Keratinocyte (primary cell): ENCODE measurements at regions not wholly inside any gene's neighbourhood (a gene's known extent, or its start where the extent isn't known, plus 50 kb on each side); places are given as distances from the start of the nearest gene placed in this dataset.

Source experiments
- DNase-seq: peaks from one replicate; pipeline ENCODE4 v3.0.0-alpha.2; 2011; ENCODE audit warnings: low read depth, missing footprints, low spot score
- FAIRE-seq: peaks from 2 replicates; lab custom pipeline; 2011; peaks lifted over from hg19 to GRCh38; lab: Jason Lieb, UNC
- H2AFZ ChIP-seq: 2 replicates; pipeline ENCODE4 v1.6.0; 2012; ENCODE audit warnings: low read length, control low read depth, inconsistent platforms; ENCODE audit not compliant: control insufficient read depth
- H3K27ac ChIP-seq: 2 replicates; pipeline ENCODE4 v1.5.1; 2011; ENCODE audit warnings: low read length; ENCODE audit not compliant: control insufficient read depth, insufficient read depth
- H3K27me3 ChIP-seq: 3 replicates; pipeline ENCODE4 v1.6.0; 2011; ENCODE audit warnings: low read length; ENCODE audit not compliant: control insufficient read depth, insufficient read depth; ENCODE audit errors: extremely low read depth
- H3K36me3 ChIP-seq, 2 experiments: 2 replicates in 1 of 2; 3 replicates in 1 of 2; pipeline ENCODE4 v1.5.1; 2011; ENCODE audit warnings: low read length in 2 of 2, mild to moderate bottlenecking in 1 of 2; ENCODE audit not compliant: control insufficient read depth in 2 of 2, insufficient read depth in 2 of 2; ENCODE audit errors: extremely low read depth in 1 of 2
- H3K4me1 ChIP-seq: 3 replicates; pipeline ENCODE4 v1.5.1; 2011; ENCODE audit warnings: low read length; ENCODE audit not compliant: control insufficient read depth, insufficient read depth; ENCODE audit errors: extremely low read depth
- H3K4me2 ChIP-seq: 3 replicates; pipeline ENCODE4 v1.6.0; 2011; ENCODE audit warnings: low read depth, low read length; ENCODE audit not compliant: control insufficient read depth, insufficient read depth; ENCODE audit errors: extremely low read depth
- H3K4me3 ChIP-seq, 3 experiments: fragments of 200-600 bp in 1 of 3; sonication (generic) in 1 of 3; 2 replicates in 2 of 3; 3 replicates in 1 of 3; pipeline ENCODE4 v1.5.1; 2011 to 2016; ENCODE audit warnings: low read length in 3 of 3, mild to moderate bottlenecking in 3 of 3, control low read depth in 2 of 3, inconsistent platforms in 1 of 3, low read depth in 1 of 3, mixed read lengths in 1 of 3, mixed run types in 1 of 3, moderate library complexity in 1 of 3; ENCODE audit not compliant: control insufficient read depth in 2 of 3, insufficient read depth in 2 of 3; ENCODE audit errors: extremely low read depth in 1 of 3
- H3K79me2 ChIP-seq: 2 replicates; pipeline ENCODE4 v1.6.0; 2012; ENCODE audit warnings: low read length; ENCODE audit not compliant: control insufficient read depth, insufficient read depth
- H3K9ac ChIP-seq: 3 replicates; pipeline ENCODE4 v1.6.0; 2011; ENCODE audit warnings: low read length; ENCODE audit not compliant: control insufficient read depth, insufficient read depth; ENCODE audit errors: extremely low read depth
- H3K9me1 ChIP-seq: 3 replicates; pipeline ENCODE4 v1.6.0; 2011; ENCODE audit warnings: low read length; ENCODE audit not compliant: control insufficient read depth, insufficient read depth; ENCODE audit errors: extremely low read depth
- H3K9me3 ChIP-seq: 2 replicates; pipeline ENCODE4 v1.5.1; 2012; ENCODE audit warnings: low read depth, low read length; ENCODE audit not compliant: control insufficient read depth
- H4K20me1 ChIP-seq: 3 replicates; pipeline ENCODE4 v1.6.0; 2011; ENCODE audit warnings: low read length; ENCODE audit not compliant: control insufficient read depth, insufficient read depth; ENCODE audit errors: extremely low read depth
- EZH2 ChIP-seq: IDR thresholded peaks from one replicate; pipeline ENCODE4 v1.6.1; 2012; ENCODE audit warnings: inconsistent platforms, mild to moderate bottlenecking, low read length, moderate library complexity
- dilution Hi-C: fragments of 300-500 bp; cut with MboI; formaldehyde crosslinking; loops from one replicate; pipeline ENCODE4 v1.7.0; 2020; ENCODE audit warnings: low sequenced_read_pairs; ENCODE audit not compliant: extremely low pct_ligation_motif_present
- TF ChIP-seq, protein P1 (sequence below), 3 experiments: IDR thresholded peaks in 1 of 3; conservative IDR thresholded peaks in 1 of 3; optimal IDR thresholded peaks in 1 of 3; 2 replicates in 2 of 3; 3 replicates in 1 of 3; pipeline versions ENCODE3 to v1.5.1; 2011; ENCODE audit warnings: low read length in 3 of 3, mild to moderate bottlenecking in 3 of 3, moderate library complexity in 2 of 3, control low read depth in 1 of 3, inconsistent platforms in 1 of 3; ENCODE audit not compliant: insufficient read depth in 2 of 3; ENCODE audit errors: extremely low read depth in 1 of 3

DNA sequence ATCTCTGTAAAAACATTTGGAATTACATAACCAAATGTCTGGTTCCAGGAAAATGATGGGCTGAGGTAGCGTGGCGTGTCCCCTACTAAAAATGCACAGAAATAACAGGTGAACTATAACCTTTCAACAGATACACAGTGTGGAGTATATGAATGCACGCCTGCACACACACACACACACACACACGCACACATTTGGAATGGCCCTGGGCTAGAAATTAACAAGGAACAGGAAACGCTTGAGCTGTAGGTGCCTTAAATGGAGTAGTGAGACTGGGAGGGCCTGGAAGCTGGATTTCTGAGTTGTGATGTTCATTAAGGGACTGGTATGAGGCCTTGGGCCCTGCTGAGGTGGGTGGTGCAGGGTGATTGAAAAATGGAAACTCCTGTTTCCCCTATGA, 246.5 kb upstream of the C1orf174 start:
- Histone ChIP-seq H3K36me3 (no peaks in the 10 kb centered on the region), H3K9me3 (peaks cover 10% of the 10 kb centered on the region), H3K9me1 (no peaks in the 10 kb centered on the region), H3K9ac (no peak overlapping the region), H4K20me1 (no peaks in the 10 kb centered on the region), H3K4me3 (no peak overlapping the region), H2AFZ (no peak overlapping the region), H3K79me2 (no peaks in the 10 kb centered on the region), H3K27me3 (no peaks in the 10 kb centered on the region), H3K27ac (no peak overlapping the region), H3K4me1 (no peaks in the 10 kb centered on the region), H3K4me2 (no peak overlapping the region)
- dilution Hi-C loops = loop anchor here (5.0 kb wide), 1 partner anchor 64 kb away; no protein-coding TSS in a partner anchor
- DNase-seq (no peak), FAIRE-seq (no peak)
- TF ChIP-seq EZH2 = no peak
- TF ChIP-seq, protein P1, sequence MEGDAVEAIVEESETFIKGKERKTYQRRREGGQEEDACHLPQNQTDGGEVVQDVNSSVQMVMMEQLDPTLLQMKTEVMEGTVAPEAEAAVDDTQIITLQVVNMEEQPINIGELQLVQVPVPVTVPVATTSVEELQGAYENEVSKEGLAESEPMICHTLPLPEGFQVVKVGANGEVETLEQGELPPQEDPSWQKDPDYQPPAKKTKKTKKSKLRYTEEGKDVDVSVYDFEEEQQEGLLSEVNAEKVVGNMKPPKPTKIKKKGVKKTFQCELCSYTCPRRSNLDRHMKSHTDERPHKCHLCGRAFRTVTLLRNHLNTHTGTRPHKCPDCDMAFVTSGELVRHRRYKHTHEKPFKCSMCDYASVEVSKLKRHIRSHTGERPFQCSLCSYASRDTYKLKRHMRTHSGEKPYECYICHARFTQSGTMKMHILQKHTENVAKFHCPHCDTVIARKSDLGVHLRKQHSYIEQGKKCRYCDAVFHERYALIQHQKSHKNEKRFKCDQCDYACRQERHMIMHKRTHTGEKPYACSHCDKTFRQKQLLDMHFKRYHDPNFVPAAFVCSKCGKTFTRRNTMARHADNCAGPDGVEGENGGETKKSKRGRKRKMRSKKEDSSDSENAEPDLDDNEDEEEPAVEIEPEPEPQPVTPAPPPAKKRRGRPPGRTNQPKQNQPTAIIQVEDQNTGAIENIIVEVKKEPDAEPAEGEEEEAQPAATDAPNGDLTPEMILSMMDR (optimal IDR thresholded peaks at IDR 0.05 in 1 of 3, IDR thresholded peaks at IDR 0.05 in 1 of 3, conservative IDR thresholded peaks at IDR 0.05 in 1 of 3; ENCODE audit: extremely low read depth in 1 of 3, insufficient read depth in 2 of 3, low read length in 3 of 3) = no peak

DNA sequence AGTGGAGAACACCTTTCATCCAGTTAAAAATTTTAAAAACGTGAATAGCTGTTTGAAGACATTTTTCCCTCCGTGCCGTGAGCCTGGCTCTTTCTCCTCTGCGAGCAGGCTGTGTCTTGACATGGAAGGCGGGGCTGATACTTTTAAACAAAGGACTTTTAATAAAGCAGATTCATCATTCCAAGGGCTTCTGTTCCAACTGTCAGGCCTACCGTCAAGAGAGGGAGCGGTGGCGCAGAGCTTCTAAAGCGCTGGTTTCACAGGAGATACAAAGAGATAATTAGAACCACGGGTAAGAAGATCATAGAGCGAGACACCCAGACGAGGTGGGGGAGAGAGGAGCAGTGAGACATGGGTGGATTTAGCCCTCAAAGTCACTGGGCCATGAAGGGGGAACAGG, 247.4 kb upstream of the C1orf174 start:
- Histone ChIP-seq H3K4me3 (no peak overlapping the region), H4K20me1 (no peaks in the 10 kb centered on the region), H3K9me1 (no peaks in the 10 kb centered on the region), H3K9me3 (peaks cover 8% of the 10 kb centered on the region), H3K4me2 (no peak overlapping the region), H3K27me3 (no peaks in the 10 kb centered on the region), H3K4me1 (no peaks in the 10 kb centered on the region), H3K9ac (no peak overlapping the region), H3K27ac (no peak overlapping the region), H3K79me2 (no peaks in the 10 kb centered on the region), H2AFZ (no peak overlapping the region), H3K36me3 (no peaks in the 10 kb centered on the region)
- no peak for TF ChIP-seq EZH2
- TF ChIP-seq, protein P1 (optimal IDR thresholded peaks at IDR 0.05 in 1 of 3, IDR thresholded peaks at IDR 0.05 in 1 of 3, conservative IDR thresholded peaks at IDR 0.05 in 1 of 3; ENCODE audit: extremely low read depth in 1 of 3, insufficient read depth in 2 of 3, low read length in 3 of 3) = no peak
- DNase-seq (no peak), FAIRE-seq (no peak)
- dilution Hi-C loops = loop anchor here (5.0 kb wide), 1 partner anchor 65 kb away; no protein-coding TSS in a partner anchor
